ENCODE measurements at regions not wholly inside any gene's neighbourhood (a gene's known extent, or its start where the extent isn't known, plus 50 kb on each side); places are given as distances from the start of the nearest gene placed in this dataset.

DNA sequence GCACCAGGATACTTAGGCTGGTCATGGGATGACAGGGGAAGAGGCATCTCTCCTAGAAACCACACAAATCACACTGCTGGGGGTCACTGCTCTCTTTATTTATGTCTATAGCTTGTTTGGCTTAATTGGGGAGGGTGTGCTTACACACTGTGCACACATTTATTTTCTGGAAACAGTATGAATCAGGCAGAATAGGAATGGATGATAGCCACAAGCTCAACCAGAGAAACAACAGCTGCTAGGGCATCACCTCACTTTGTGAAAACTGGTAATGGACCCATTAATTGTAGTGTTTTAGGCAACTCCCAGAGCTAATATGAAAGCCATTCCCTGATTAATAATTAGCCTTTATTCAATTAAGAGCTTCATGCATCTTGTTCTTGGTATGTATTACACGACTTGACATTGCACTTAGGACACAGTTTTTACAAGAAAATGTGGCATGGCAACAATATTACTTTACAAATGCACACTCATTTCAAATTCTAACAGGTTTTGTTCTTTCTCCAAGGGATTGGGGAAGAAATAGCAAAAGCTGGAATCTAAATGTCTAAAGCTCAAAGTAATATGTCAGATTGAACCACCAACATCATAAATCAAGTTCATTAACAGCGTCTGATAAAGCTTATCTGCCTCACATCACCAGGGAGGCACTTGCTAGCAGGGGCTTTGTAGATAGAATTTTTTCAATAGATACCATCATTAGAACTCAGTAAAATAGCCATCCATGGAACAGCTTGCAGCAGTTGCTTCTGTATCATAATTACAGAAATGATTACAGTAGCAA lies 361.9 kb upstream of the FSHR start:
- H3K79me2 ChIP-seq (ENCODE audit: insufficient read depth, low read length), result no peaks in the 10 kb centered on the region
- H3K4me3 Mint-ChIP-seq, result no peak overlapping the region
- no peak overlapping the region for H2AFZ ChIP-seq (ENCODE audit: insufficient read depth, low read depth, low read length, poor library complexity, severe bottlenecking)
- H3K4me1 ChIP-seq (ENCODE audit: control insufficient read depth in 1 of 2, insufficient read depth in 2 of 2, low read length in 2 of 2), result no peaks in the 10 kb centered on the region
- no peak overlapping the region for H3K4me2 ChIP-seq (replicated peaks; ENCODE audit: extremely low read depth, low read length, poor library complexity, severe bottlenecking)
- no peaks in the 10 kb centered on the region for H3K27me3 ChIP-seq (ENCODE audit: control insufficient read depth in 2 of 2, insufficient read depth in 2 of 2, low read length in 2 of 2)
- H4K20me1 ChIP-seq (ENCODE audit: insufficient read depth, low read length), result no peaks in the 10 kb centered on the region
- no peak for DNase-seq
- no peaks in the 10 kb centered on the region for H3K36me3 Mint-ChIP-seq
- H3K4me3 ChIP-seq (replicated peaks in 1 of 3; ENCODE audit: low read depth in 2 of 3, low read length in 3 of 3), result no peak overlapping the region
- peaks cover 0 to 6% (median 4%) of the 10 kb centered on the region in 7 donors for H3K9me3 Mint-ChIP-seq
- H3K27ac ChIP-seq (ENCODE audit: low read depth in 1 of 2, low read length in 2 of 2), result no peak overlapping the region
- intact Hi-C loops (cut with micrococcal nuclease), result no loop called here
- TF ChIP-seq, protein P1, sequence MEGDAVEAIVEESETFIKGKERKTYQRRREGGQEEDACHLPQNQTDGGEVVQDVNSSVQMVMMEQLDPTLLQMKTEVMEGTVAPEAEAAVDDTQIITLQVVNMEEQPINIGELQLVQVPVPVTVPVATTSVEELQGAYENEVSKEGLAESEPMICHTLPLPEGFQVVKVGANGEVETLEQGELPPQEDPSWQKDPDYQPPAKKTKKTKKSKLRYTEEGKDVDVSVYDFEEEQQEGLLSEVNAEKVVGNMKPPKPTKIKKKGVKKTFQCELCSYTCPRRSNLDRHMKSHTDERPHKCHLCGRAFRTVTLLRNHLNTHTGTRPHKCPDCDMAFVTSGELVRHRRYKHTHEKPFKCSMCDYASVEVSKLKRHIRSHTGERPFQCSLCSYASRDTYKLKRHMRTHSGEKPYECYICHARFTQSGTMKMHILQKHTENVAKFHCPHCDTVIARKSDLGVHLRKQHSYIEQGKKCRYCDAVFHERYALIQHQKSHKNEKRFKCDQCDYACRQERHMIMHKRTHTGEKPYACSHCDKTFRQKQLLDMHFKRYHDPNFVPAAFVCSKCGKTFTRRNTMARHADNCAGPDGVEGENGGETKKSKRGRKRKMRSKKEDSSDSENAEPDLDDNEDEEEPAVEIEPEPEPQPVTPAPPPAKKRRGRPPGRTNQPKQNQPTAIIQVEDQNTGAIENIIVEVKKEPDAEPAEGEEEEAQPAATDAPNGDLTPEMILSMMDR (IDR thresholded peaks at IDR 0.05), result no peak
- H3K36me3 ChIP-seq (replicated peaks in 1 of 2; ENCODE audit: control insufficient read depth in 1 of 2, insufficient read depth in 2 of 2, low read length in 2 of 2), result no peaks in the 10 kb centered on the region
- no peaks in the 10 kb centered on the region for H3K4me1 Mint-ChIP-seq
- no peak overlapping the region for H3K27ac Mint-ChIP-seq
- no peak overlapping the region for H3K9ac ChIP-seq (ENCODE audit: insufficient read depth, low read length, poor library complexity, severe bottlenecking)
- no peaks in the 10 kb centered on the region for H3K9me3 ChIP-seq (replicated peaks in 1 of 2; ENCODE audit: control insufficient read depth in 1 of 2, insufficient read depth in 1 of 2, low read length in 2 of 2)
- no peaks in the 10 kb centered on the region for H3K27me3 Mint-ChIP-seq (ENCODE audit: low read depth in 3 of 3)
- no CpG with 5 or more reads among the region's 2 CpGs for WGBS (ENCODE audit: insufficient coverage)

DNA sequence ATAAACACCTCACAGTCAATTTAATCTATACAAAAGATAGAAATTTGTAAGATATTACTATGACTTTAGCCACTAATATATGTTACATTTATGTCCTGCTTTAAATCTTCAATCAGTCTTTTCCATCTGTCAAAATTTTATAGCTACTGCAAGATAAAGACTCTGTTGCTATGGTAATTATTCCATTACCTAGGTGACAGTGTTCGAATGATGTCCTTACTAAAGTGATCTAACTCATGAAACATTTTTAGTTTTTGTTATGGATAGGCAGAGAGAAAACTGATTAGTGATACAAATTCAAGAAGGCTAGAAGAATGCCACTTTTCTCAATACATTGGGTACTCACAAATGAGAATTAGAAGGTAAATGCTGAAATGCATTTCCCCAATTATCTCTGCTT lies 359.9 kb upstream of the FSHR start:
- Histone ChIP-seq H3K4me2 (replicated peaks; ENCODE audit: extremely low read depth, low read length, poor library complexity, severe bottlenecking) (no peak overlapping the region), H3K27me3 (ENCODE audit: control insufficient read depth in 2 of 2, insufficient read depth in 2 of 2, low read length in 2 of 2) (no peaks in the 10 kb centered on the region), H3K9me3 (replicated peaks in 1 of 2; ENCODE audit: control insufficient read depth in 1 of 2, insufficient read depth in 1 of 2, low read length in 2 of 2) (peaks cover 0 to 7% of the 10 kb centered on the region in 2 donors), H4K20me1 (ENCODE audit: insufficient read depth, low read length) (no peaks in the 10 kb centered on the region), H3K79me2 (ENCODE audit: insufficient read depth, low read length) (no peaks in the 10 kb centered on the region), H2AFZ (ENCODE audit: insufficient read depth, low read depth, low read length, poor library complexity, severe bottlenecking) (no peak overlapping the region), H3K9ac (ENCODE audit: insufficient read depth, low read length, poor library complexity, severe bottlenecking) (no peak overlapping the region), H3K4me1 (ENCODE audit: control insufficient read depth in 1 of 2, insufficient read depth in 2 of 2, low read length in 2 of 2) (no peaks in the 10 kb centered on the region), H3K27ac (ENCODE audit: low read depth in 1 of 2, low read length in 2 of 2) (no peak overlapping the region), H3K36me3 (replicated peaks in 1 of 2; ENCODE audit: control insufficient read depth in 1 of 2, insufficient read depth in 2 of 2, low read length in 2 of 2) (no peaks in the 10 kb centered on the region), H3K4me3 (replicated peaks in 1 of 3; ENCODE audit: low read depth in 2 of 3, low read length in 3 of 3) (no peak overlapping the region)
- Mint-ChIP-seq H3K27me3 (ENCODE audit: low read depth in 3 of 3) (peaks cover 0 to under 1% (median 0%) of the 10 kb centered on the region in 3 donors), H3K4me3 (no peak overlapping the region), H3K4me1 (no peaks in the 10 kb centered on the region), H3K9me3 (peaks cover 0 to 11% (median 2%) of the 10 kb centered on the region in 7 donors), H3K27ac (no peak overlapping the region), H3K36me3 (no peaks in the 10 kb centered on the region)
- TF ChIP-seq, protein P1 (IDR thresholded peaks at IDR 0.05), result no peak
- intact Hi-C loops (cut with micrococcal nuclease), result no loop called here
- DNase-seq, result no peak
- no CpG with 5 or more reads among the region's 1 CpG for WGBS (ENCODE audit: insufficient coverage)

Measured in CD14-positive monocyte (primary cell).